PC-9 (cell line): ENCODE measurements at regions not wholly inside any gene's neighbourhood (a gene's known extent, or its start where the extent isn't known, plus 50 kb on each side); places are given as distances from the start of the nearest gene placed in this dataset.

Experiments
- BruUV-seq: library from RNA; stranded (reverse); fragments of 400-500 nt; replicated peaks from 2 replicates; lab custom pipeline; 2021; lab: Mats Ljungman, UMichigan
- CTCF ChIA-PET: fragments of 300-600 bp; sonication (Branson Sonifier 250); formaldehyde crosslinking; loops from one replicate; lab custom pipeline; 2022; ENCODE audit warnings: antibody characterized with exemption; lab: Charles Lee
- POLR2A ChIA-PET: fragments of 300-600 bp; sonication (Branson Sonifier 250); formaldehyde crosslinking; loops from one replicate; lab custom pipeline; 2022; ENCODE audit warnings: antibody characterized with exemption; ENCODE audit not compliant: unreplicated experiment; lab: Charles Lee
- DNase-seq, 2 experiments: peaks; one replicate each; pipeline versions ENCODE4 v3.0.0 to v3.0.0-alpha.2; 2015 to 2022; ENCODE audit warnings: mixed read lengths in 1 of 2
- H2AFZ ChIP-seq: fragments of 200-600 bp; sonication (generic); 2 replicates; pipeline ENCODE4 v1.8.1; 2017; ENCODE audit warnings: antibody characterized with exemption
- H3F3A ChIP-seq: fragments of 200-600 bp; sonication (generic); 2 replicates; pipeline ENCODE4 v1.8.1; 2017; ENCODE audit warnings: antibody characterized with exemption, mild to moderate bottlenecking, low read depth; ENCODE audit not compliant: insufficient read depth
- H3K27ac ChIP-seq: fragments of 200-600 bp; sonication (generic); 2 replicates; pipeline ENCODE4 v1.6.1; 2016; ENCODE audit warnings: mixed run types
- H3K27me3 ChIP-seq: fragments of 200-600 bp; sonication (generic); 2 replicates; pipeline ENCODE4 v1.6.1; 2016; ENCODE audit warnings: low read depth, mixed run types; ENCODE audit not compliant: insufficient read depth
- H3K36me3 ChIP-seq: fragments of 200-600 bp; sonication (generic); 2 replicates; pipeline ENCODE4 v1.6.1; 2016; ENCODE audit warnings: low read depth, mixed run types
- H3K4me1 ChIP-seq: fragments of 200-600 bp; sonication (generic); replicated peaks from 2 replicates; pipeline ENCODE4 v1.6.1; 2016; ENCODE audit warnings: mixed run types; ENCODE audit not compliant: insufficient read depth
- H3K4me2 ChIP-seq: fragments of 200-600 bp; sonication (generic); 2 replicates; pipeline ENCODE4 v1.6.1; 2017; ENCODE audit warnings: mixed run types
- H3K4me3 ChIP-seq: fragments of 200-600 bp; sonication (generic); 2 replicates; pipeline ENCODE4 v1.6.1; 2016; ENCODE audit warnings: mixed run types
- H3K79me2 ChIP-seq: fragments of 200-600 bp; sonication (generic); 2 replicates; pipeline ENCODE4 v1.6.1; 2017; ENCODE audit warnings: low read depth, mixed run types
- H3K9me2 ChIP-seq: fragments of 200-600 bp; sonication (generic); 2 replicates; pipeline ENCODE4 v1.8.1; 2017; ENCODE audit warnings: mild to moderate bottlenecking; ENCODE audit not compliant: insufficient read depth
- H3K9me3 ChIP-seq: fragments of 200-600 bp; sonication (generic); 2 replicates; pipeline ENCODE4 v1.8.1; 2016; ENCODE audit warnings: low read depth; ENCODE audit not compliant: insufficient read depth
- H4K20me1 ChIP-seq: fragments of 200-600 bp; sonication (generic); 2 replicates; pipeline ENCODE4 v1.8.1; 2017; ENCODE audit not compliant: insufficient read depth
- CTCF ChIP-seq: fragments of 200-600 bp; sonication (generic); conservative IDR thresholded peaks from 2 replicates; pipeline ENCODE4 v1.6.1; 2017; ENCODE audit warnings: mixed run types, antibody characterized with exemption, mild to moderate bottlenecking, moderate library complexity
- EZH2 ChIP-seq: fragments of 200-600 bp; sonication (generic); IDR thresholded peaks from 2 replicates; pipeline ENCODE4 v1.8.0; 2017; ENCODE audit warnings: antibody characterized with exemption, low read depth
- intact Hi-C: fragments of 100-400 bp; cut with micrococcal nuclease; formaldehyde crosslinking; loops from one replicate; pipeline ENCODE4 v1.10.0; 2022; ENCODE audit not compliant: unreplicated experiment

DNA sequence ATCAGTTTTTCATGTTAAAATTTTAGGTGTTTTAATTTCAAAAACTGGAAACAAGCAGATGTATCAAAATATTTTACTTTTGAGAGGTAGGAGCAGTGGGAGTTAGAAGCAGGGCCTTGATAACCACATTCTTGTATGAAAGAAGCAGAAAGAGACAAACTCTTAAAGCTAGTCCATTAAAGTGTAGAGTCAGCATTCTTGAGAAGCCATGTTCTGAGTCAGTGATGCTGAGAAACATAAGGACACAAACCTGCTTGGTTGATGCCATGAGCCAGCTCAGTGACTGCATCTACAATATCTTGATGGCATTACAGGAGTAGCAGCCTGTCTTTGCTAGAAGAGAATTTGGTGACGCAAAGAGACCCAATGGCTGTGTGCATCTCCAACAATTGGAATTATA lies 826.1 kb upstream of the CTNND2 start:
- no peak for DNase-seq
- TF ChIP-seq EZH2, result no peak
- no peak for TF ChIP-seq CTCF
- no peak overlapping the region for H3K4me2 ChIP-seq
- H3K9me2 ChIP-seq, result 0 out of 2 replicates have a peak, but pooled peaks cover 3% of the 10 kb centered on the region
- no peaks in the 10 kb centered on the region for H3K9me3 ChIP-seq
- no peaks in the 10 kb centered on the region for H3K79me2 ChIP-seq
- H4K20me1 ChIP-seq, result no peaks in the 10 kb centered on the region
- BruUV-seq, result no TSS peak
- CTCF ChIA-PET, result no interaction called here
- no peaks in the 10 kb centered on the region for H3K4me1 ChIP-seq
- H3K36me3 ChIP-seq, result no peaks in the 10 kb centered on the region
- intact Hi-C loops, result no loop called here
- H3F3A ChIP-seq, result no peaks in the 10 kb centered on the region
- POLR2A ChIA-PET, result no interaction called here
- H3K4me3 ChIP-seq, result no peak overlapping the region
- no peak overlapping the region for H2AFZ ChIP-seq
- H3K27me3 ChIP-seq, result no peaks in the 10 kb centered on the region
- no peak overlapping the region for H3K27ac ChIP-seq

- Histone ChIP-seq H3K36me3 (no peaks in the 10 kb centered on the region), H3K9me3 (no peaks in the 10 kb centered on the region), H3K79me2 (no peaks in the 10 kb centered on the region), H3K27ac (no peak overlapping the region), H4K20me1 (no peaks in the 10 kb centered on the region), H2AFZ (no peak overlapping the region), H3F3A (no peaks in the 10 kb centered on the region), H3K4me2 (no peak overlapping the region), H3K4me1 (no peaks in the 10 kb centered on the region), H3K9me2 (no peaks in the 10 kb centered on the region), H3K4me3 (no peak overlapping the region), H3K27me3 (no peaks in the 10 kb centered on the region)
- TF ChIP-seq EZH2 (no peak), CTCF (no peak)
- ChIA-PET POLR2A (no interaction called here), CTCF (no interaction called here)
- intact Hi-C loops, result no loop called here
- no TSS peak for BruUV-seq
- DNase-seq, result no peak
Measured at GRCh38 chr5:12716664-12717063, 812.4 kb upstream of the CTNND2 start.

- intact Hi-C loops, result no loop called here
- TF ChIP-seq CTCF, result no peak
- TF ChIP-seq EZH2, result no peak
- no TSS peak for BruUV-seq
- Histone ChIP-seq H3F3A (no peaks in the 10 kb centered on the region), H3K4me3 (no peak overlapping the region), H2AFZ (no peak overlapping the region), H3K27ac (no peak overlapping the region), H3K9me2 (no peaks in the 10 kb centered on the region), H3K4me2 (no peak overlapping the region), H3K9me3 (no peaks in the 10 kb centered on the region), H4K20me1 (no peaks in the 10 kb centered on the region), H3K27me3 (no peaks in the 10 kb centered on the region), H3K36me3 (no peaks in the 10 kb centered on the region), H3K4me1 (no peaks in the 10 kb centered on the region), H3K79me2 (no peaks in the 10 kb centered on the region)
- ChIA-PET POLR2A (no interaction called here), CTCF (no interaction called here)
- no peak for DNase-seq
Measured at GRCh38 chr5:12707560-12707959, 803.3 kb upstream of the CTNND2 start.
